Right atrium auricular region (tissue), 2 donors: ENCODE measurements at regions not wholly inside any gene's neighbourhood (a gene's known extent, or its start where the extent isn't known, plus 50 kb on each side); places are given as distances from the start of the nearest gene placed in this dataset.

ENCODE experiments used
- DNase-seq: peaks from one replicate; pipeline ENCODE4 v3.0.0-alpha.2; 2019; ENCODE audit warnings: low spot score
- H3K27ac ChIP-seq, 2 donors: fragments of 200-600 bp; sonication (generic); 1 replicate in 1 of 2; 2 replicates in 1 of 2; pipeline ENCODE4 v1.5.1; 2016 to 2019
- H3K27me3 ChIP-seq, 2 donors: fragments of 200-600 bp; sonication (generic); one replicate each; pipeline versions ENCODE4 v1.5.1 to v1.6.0; 2017 to 2019
- H3K36me3 ChIP-seq: fragments of 200-600 bp; sonication (generic); one replicate; pipeline ENCODE4 v1.5.1; 2016
- H3K4me1 ChIP-seq, 2 donors: fragments of 200-600 bp; sonication (generic); one replicate each; pipeline versions ENCODE4 v1.5.1 to v1.6.0; 2017 to 2019
- H3K4me3 ChIP-seq, 2 donors: fragments of 200-600 bp; sonication (generic); 1 replicate in 1 of 2; 2 replicates in 1 of 2; pipeline ENCODE4 v1.5.1; 2017 to 2019; ENCODE audit warnings: mild to moderate bottlenecking in 1 of 2, moderate library complexity in 1 of 2
- H3K9me3 ChIP-seq, 2 donors: fragments of 200-600 bp; sonication (generic); one replicate each; pipeline ENCODE4 v1.5.1; 2019
- CTCF ChIP-seq, 2 donors: fragments of 200-600 bp; sonication (generic); IDR thresholded peaks; one replicate each; pipeline ENCODE4 v1.5.1; 2019; ENCODE audit warnings: antibody characterized with exemption in 2 of 2

- TF ChIP-seq CTCF (IDR thresholded peaks at IDR 0.05) = no peak
- DNase-seq = no peak
- H3K27ac ChIP-seq = no peak overlapping the region
- no peaks in the 10 kb centered on the region for H3K36me3 ChIP-seq
- H3K4me1 ChIP-seq = no peaks in the 10 kb centered on the region
- no peaks in the 10 kb centered on the region for H3K9me3 ChIP-seq
- no peak overlapping the region for H3K4me3 ChIP-seq
- H3K27me3 ChIP-seq = no peaks in the 10 kb centered on the region
These were observed 399.1 kb upstream of the NMUR2 start for GRCh38 chr5:152804179-152804578.

- no peak for TF ChIP-seq CTCF (IDR thresholded peaks at IDR 0.05)
- Histone ChIP-seq H3K4me3 (no peak overlapping the region), H3K27me3 (no peaks in the 10 kb centered on the region)
These were observed 406.9 kb upstream of the NMUR2 start for GRCh38 chr5:152811988-152812387.

GRCh38 chr5:152813526-152813925 lies 408.4 kb upstream of the NMUR2 start:
- H3K4me1 ChIP-seq = no peaks in the 10 kb centered on the region
- no peak for TF ChIP-seq CTCF (IDR thresholded peaks at IDR 0.05)
- H3K27ac ChIP-seq = no peak overlapping the region
- peaks cover 0 to 4% of the 10 kb centered on the region in 2 donors for H3K9me3 ChIP-seq
- no peaks in the 10 kb centered on the region for H3K27me3 ChIP-seq
- no peak overlapping the region for H3K4me3 ChIP-seq
- H3K36me3 ChIP-seq = no peaks in the 10 kb centered on the region
- no peak for DNase-seq

More at GRCh38 chr5:152811988-152812387, 406.9 kb upstream of the NMUR2 start:
- peaks cover 0 to 4% of the 10 kb centered on the region in 2 donors for H3K9me3 ChIP-seq
- H3K27ac ChIP-seq = no peak overlapping the region
- no peak for DNase-seq
- no peaks in the 10 kb centered on the region for H3K36me3 ChIP-seq
- H3K4me1 ChIP-seq = no peaks in the 10 kb centered on the region

GRCh38 chr5:152819891-152820290 lies 414.8 kb upstream of the NMUR2 start:
- Histone ChIP-seq H3K27ac (no peak overlapping the region), H3K36me3 (no peaks in the 10 kb centered on the region), H3K27me3 (no peaks in the 10 kb centered on the region), H3K4me3 (no peak overlapping the region), H3K9me3 (no peaks in the 10 kb centered on the region), H3K4me1 (no peaks in the 10 kb centered on the region)
- DNase-seq = no peak
- no peak for TF ChIP-seq CTCF (IDR thresholded peaks at IDR 0.05)

- no peaks in the 10 kb centered on the region for H3K36me3 ChIP-seq
- H3K4me1 ChIP-seq = no peaks in the 10 kb centered on the region
- H3K4me3 ChIP-seq = no peak overlapping the region
- no peaks in the 10 kb centered on the region for H3K27me3 ChIP-seq
- no peak for TF ChIP-seq CTCF (IDR thresholded peaks at IDR 0.05)
- H3K9me3 ChIP-seq = no peaks in the 10 kb centered on the region
- no peak overlapping the region for H3K27ac ChIP-seq
- no peak for DNase-seq
These were observed 419.2 kb upstream of the NMUR2 start for GRCh38 chr5:152824316-152824715.

GRCh38 chr5:152838241-152838786 lies 433.2 kb upstream of the NMUR2 start:
- no peak overlapping the region for H3K27ac ChIP-seq
- peaks cover 0 to 7% of the 10 kb centered on the region in 2 donors for H3K4me1 ChIP-seq
- no peaks in the 10 kb centered on the region for H3K27me3 ChIP-seq
- H3K9me3 ChIP-seq = no peaks in the 10 kb centered on the region
- no peak overlapping the region for H3K4me3 ChIP-seq
- TF ChIP-seq CTCF (IDR thresholded peaks at IDR 0.05) = no peak
- no peaks in the 10 kb centered on the region for H3K36me3 ChIP-seq
- DNase-seq = no peak
